ENCODE measurements at regions not wholly inside any gene's neighbourhood (a gene's known extent, or its start where the extent isn't known, plus 50 kb on each side); places are given as distances from the start of the nearest gene placed in this dataset.
A peak's percentile ranks its signal among the peaks of the same experiment; 100 is the strongest.

- H3K36me3 ChIP-seq (ENCODE audit: low read length): 0 out of 2 replicates have a peak, but pooled peaks cover 3% of the 10 kb centered on the region
- TF ChIP-seq EZH2phosphoT487 (conservative IDR thresholded peaks at IDR 0.05; ENCODE audit: low read length): no peak
- TF ChIP-seq CTCF (IDR thresholded peaks at IDR 0.05; ENCODE audit: insufficient read depth, low read length, poor library complexity, severe bottlenecking): no peak
- H4K20me1 ChIP-seq (ENCODE audit: low read depth, low read length): no peaks in the 10 kb centered on the region
- no peak overlapping the region for H3K27ac ChIP-seq (ENCODE audit: low read depth, low read length)
- H3K79me2 ChIP-seq (ENCODE audit: insufficient read depth, low read length): no peaks in the 10 kb centered on the region
- no peak overlapping the region for H3K4me3 ChIP-seq (ENCODE audit: insufficient read depth, low read length, poor library complexity, severe bottlenecking)
- no peaks in the 10 kb centered on the region for H3K9me2 ChIP-seq (replicated peaks; ENCODE audit: insufficient read depth, low read length)
- no peak overlapping the region for H3K4me2 ChIP-seq (ENCODE audit: low read depth, low read length, poor library complexity, severe bottlenecking)
- H2AFZ ChIP-seq (ENCODE audit: low read depth, low read length, severe bottlenecking): no peak overlapping the region
- no peaks in the 10 kb centered on the region for H3K27me3 ChIP-seq (ENCODE audit: low read length)
- no peak overlapping the region for H3K9ac ChIP-seq (ENCODE audit: low read length)
- no peaks in the 10 kb centered on the region for H3F3A ChIP-seq (ENCODE audit: insufficient read depth)
- H3K9me3 ChIP-seq (ENCODE audit: insufficient read depth, low read length): peaks cover 6% of the 10 kb centered on the region; the same call in 1 of the 2 replicates
These were observed 1433.8 kb upstream of the GBE1 start for GRCh38 chr3:83195243-83195642.

- Histone ChIP-seq H3K27me3 (ENCODE audit: low read length) (no peaks in the 10 kb centered on the region), H3K36me3 (ENCODE audit: low read length) (0 out of 2 replicates have a peak, but pooled peaks cover 3% of the 10 kb centered on the region), H3K4me3 (ENCODE audit: insufficient read depth, low read length, poor library complexity, severe bottlenecking) (no peak overlapping the region), H3K4me2 (ENCODE audit: low read depth, low read length, poor library complexity, severe bottlenecking) (no peak overlapping the region), H3K9ac (ENCODE audit: low read length) (no peak overlapping the region), H3K9me2 (replicated peaks; ENCODE audit: insufficient read depth, low read length) (no peaks in the 10 kb centered on the region), H3K79me2 (ENCODE audit: insufficient read depth, low read length) (no peaks in the 10 kb centered on the region), H3F3A (ENCODE audit: insufficient read depth) (no peaks in the 10 kb centered on the region), H2AFZ (ENCODE audit: low read depth, low read length, severe bottlenecking) (peak overlapping the region; percentile 52), H4K20me1 (ENCODE audit: low read depth, low read length) (no peaks in the 10 kb centered on the region), H3K9me3 (ENCODE audit: insufficient read depth, low read length) (peaks cover 6% of the 10 kb centered on the region; the same call in 1 of the 2 replicates), H3K27ac (ENCODE audit: low read depth, low read length) (no peak overlapping the region)
- no peak for TF ChIP-seq EZH2phosphoT487 (conservative IDR thresholded peaks at IDR 0.05; ENCODE audit: low read length)
- no peak for TF ChIP-seq CTCF (IDR thresholded peaks at IDR 0.05; ENCODE audit: insufficient read depth, low read length, poor library complexity, severe bottlenecking)
These were observed 1432.1 kb upstream of the GBE1 start for GRCh38 chr3:83193526-83193925.

- TF ChIP-seq EZH2phosphoT487 (conservative IDR thresholded peaks at IDR 0.05; ENCODE audit: low read length): no peak
- TF ChIP-seq CTCF (IDR thresholded peaks at IDR 0.05; ENCODE audit: insufficient read depth, low read length, poor library complexity, severe bottlenecking): no peak
- peak overlapping the region; percentile 28 for H3K4me2 ChIP-seq (ENCODE audit: low read depth, low read length, poor library complexity, severe bottlenecking)
- H2AFZ ChIP-seq (ENCODE audit: low read depth, low read length, severe bottlenecking): peak overlapping the region; percentile 91
- H3K9ac ChIP-seq (ENCODE audit: low read length): no peak overlapping the region
- no peaks in the 10 kb centered on the region for H3K79me2 ChIP-seq (ENCODE audit: insufficient read depth, low read length)
- no peaks in the 10 kb centered on the region for H4K20me1 ChIP-seq (ENCODE audit: low read depth, low read length)
- H3K36me3 ChIP-seq (ENCODE audit: low read length): 0 out of 2 replicates have a peak, but pooled peaks cover 3% of the 10 kb centered on the region
- H3K27me3 ChIP-seq (ENCODE audit: low read length): no peaks in the 10 kb centered on the region
- H3K9me3 ChIP-seq (ENCODE audit: insufficient read depth, low read length): peaks cover 4% of the 10 kb centered on the region; the same call in 1 of the 2 replicates
- H3K9me2 ChIP-seq (replicated peaks; ENCODE audit: insufficient read depth, low read length): no peaks in the 10 kb centered on the region
- peak overlapping the region; percentile 1 for H3K4me3 ChIP-seq (ENCODE audit: insufficient read depth, low read length, poor library complexity, severe bottlenecking)
- H3K27ac ChIP-seq (ENCODE audit: low read depth, low read length): no peak overlapping the region
- H3F3A ChIP-seq (ENCODE audit: insufficient read depth): no peaks in the 10 kb centered on the region
These were observed 1428.2 kb upstream of the GBE1 start for GRCh38 chr3:83189634-83190033.

All from SU-DHL-6 (cell line).